HG03097 (cell line): ENCODE measurements at regions not wholly inside any gene's neighbourhood (a gene's known extent, or its start where the extent isn't known, plus 50 kb on each side); places are given as distances from the start of the nearest gene placed in this dataset.

ENCODE experiments used
- ATAC-seq: cut with Tn5 transposase; IDR thresholded peaks from one replicate; pipeline ENCODE4 v1.9.1; 2021; ENCODE audit not compliant: unreplicated experiment, low FRiP score

DNA sequence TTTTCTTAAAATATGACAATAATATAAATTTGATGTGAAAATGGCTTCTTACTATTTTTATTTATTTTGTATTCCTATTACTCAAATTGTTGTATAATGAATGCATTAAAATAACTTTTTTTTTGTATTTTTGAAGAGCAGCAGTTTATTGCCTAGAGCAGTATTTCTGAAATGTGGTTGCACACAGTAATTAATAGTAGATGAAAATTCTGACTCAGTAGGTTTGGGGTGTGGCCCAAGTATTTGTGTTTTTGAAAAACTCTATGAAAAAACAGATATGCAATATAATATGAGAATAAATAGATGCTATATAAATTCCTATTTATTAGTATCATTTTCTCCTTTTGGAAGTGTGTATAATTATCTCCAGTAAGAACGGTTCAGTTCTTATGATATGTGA is 2225.3 kb upstream of the C9orf72 start:
- ATAC-seq = no peak

- no peak for ATAC-seq
These were observed 2225.9 kb upstream of the C9orf72 start for GRCh38 chr9:29799227-29799626.

DNA sequence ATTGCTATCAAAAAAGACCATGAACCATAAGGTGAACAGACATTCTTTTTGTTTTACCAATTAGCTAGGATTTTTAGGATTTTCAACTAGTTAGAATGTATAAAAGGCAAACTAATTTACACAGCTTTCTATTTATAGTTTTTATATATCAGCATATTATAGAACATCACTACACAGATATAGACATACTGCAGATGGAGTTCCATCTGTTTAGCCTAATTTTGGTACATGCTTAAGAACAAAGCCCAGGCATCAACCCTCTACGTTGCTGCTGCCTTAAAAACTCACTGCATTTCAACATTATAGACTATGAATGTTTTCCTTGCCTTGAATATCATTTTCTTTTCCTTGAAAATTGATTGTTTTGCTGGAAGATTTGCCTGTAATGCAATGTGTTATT is 2227.5 kb upstream of the C9orf72 start:
- ATAC-seq = no peak

DNA sequence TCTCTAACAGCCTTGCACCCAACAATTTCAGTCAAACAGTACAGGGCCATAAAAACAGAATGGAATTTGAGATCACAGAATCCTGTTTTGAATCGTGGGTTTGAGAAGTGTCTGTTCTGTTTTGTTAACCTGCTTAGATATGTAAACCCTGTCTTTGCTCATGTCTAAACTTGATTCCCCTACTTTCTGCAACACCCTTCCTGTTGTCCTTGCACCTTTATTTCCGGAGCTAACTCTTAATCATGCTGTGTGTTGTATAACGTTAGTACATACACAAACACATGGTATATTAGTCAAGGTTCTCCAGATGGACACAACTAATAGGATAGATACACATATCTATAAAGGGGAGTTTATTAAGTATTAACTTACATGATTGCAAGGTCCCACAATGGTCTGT is 2229.2 kb upstream of the C9orf72 start:
- ATAC-seq = no peak

DNA sequence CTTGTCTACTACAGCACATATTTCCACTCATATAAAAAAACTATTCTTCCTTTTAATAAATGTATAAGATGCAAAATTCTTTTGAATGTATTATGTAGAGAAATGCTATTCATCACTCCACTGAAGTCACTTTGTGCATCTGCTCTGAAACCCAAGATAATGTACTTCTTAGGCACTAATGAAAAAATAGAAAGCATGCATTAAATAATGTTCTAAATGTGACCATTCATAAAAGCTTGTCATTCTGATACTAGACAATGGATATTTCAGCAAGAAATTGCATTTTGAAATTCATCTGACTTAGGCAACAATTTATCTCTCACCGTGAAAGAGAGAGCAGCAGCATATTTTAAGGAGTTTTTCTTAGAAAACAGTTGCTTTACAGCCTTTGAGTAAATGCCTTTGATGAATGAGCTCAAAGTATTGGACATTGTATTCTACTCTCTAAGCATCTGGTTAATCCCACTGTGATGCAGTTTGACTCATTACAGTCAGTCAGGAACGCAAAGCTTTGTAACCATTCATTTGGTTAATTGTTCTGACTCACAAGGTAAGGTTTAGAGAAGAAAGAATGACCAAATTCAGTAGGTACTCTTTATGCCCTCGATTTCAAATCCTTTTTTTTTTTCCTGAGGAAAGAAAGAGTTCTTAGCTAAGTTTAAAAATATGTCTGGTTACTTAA is 2233.8 kb upstream of the C9orf72 start:
- ATAC-seq = no peak

DNA sequence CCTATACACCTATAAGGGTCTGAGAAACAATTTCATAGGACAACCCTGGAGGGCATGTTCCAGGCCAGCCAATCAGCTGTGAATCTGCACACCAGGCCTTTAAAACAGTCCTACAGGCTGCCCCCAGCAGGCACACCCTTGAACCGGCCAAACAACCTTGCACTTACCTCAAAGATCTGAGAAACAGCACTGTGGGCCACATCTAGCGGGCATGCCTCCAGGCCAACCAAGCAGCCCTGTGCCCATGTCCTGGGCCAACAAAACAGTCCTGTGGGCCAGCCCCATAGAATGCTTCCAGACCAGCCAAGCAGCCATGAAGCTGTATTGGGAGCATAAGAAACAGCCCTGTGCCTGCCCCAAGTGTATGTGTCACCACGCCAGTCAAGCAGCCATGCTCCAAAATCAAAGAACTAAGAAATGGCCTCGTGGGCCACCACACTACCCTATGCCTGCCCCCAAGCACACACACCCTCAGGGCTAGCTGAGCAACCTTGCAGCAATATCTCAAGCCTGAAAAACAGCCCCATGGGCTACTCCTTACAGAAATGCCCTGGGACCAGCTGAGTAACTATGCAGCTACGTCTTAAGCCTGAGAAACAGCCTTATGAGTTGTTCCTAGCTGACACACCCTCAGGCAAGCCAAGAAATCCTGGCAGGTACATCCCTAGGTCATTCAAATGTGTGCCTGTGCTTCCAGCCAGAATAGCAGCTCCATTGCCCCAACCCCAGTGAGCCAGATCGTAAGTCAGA is 2243.8 kb upstream of the C9orf72 start:
- no peak for ATAC-seq

DNA sequence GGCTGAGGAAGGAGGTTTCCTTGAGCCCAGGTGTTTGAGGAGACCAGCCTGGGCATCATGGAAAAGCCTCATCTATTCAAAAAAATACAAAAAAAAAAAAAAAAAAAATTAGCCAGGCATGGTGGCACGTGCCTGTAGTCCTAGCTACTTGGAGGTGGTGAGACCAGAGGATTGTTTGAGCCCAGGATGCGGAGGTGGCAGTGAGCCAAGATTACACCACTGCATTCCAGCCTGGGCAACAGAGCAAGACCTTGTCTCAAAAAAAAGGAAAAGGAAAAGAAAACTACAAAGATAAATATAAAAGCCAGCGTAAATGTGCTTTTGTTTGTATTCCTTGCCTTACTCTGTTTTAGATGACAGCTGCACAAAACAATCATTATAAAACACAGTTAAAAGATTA is 2249.2 kb upstream of the C9orf72 start:
- ATAC-seq = no peak

GRCh38 chr9:29826421-29826820 is 2253.1 kb upstream of the C9orf72 start:
- no peak for ATAC-seq

DNA sequence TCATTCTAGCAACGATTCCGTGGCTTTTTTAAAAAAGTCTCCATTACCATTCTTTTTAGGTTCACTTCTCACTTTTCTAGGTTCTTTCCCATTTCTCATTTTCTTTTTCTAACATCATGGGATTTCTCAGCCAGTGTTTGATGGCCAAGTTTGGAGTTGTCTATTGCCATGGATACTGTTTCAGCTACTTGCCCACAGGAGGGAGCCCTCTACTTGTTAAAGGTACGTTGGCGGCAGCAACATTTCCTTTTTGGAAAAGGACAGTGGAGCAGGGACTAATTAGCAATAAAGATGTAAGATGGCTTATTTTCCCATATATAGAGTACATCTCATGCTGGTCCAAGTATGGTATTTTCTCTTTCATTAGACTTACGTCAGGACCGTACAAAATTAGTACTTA is 2257.5 kb upstream of the C9orf72 start:
- ATAC-seq = no peak

DNA sequence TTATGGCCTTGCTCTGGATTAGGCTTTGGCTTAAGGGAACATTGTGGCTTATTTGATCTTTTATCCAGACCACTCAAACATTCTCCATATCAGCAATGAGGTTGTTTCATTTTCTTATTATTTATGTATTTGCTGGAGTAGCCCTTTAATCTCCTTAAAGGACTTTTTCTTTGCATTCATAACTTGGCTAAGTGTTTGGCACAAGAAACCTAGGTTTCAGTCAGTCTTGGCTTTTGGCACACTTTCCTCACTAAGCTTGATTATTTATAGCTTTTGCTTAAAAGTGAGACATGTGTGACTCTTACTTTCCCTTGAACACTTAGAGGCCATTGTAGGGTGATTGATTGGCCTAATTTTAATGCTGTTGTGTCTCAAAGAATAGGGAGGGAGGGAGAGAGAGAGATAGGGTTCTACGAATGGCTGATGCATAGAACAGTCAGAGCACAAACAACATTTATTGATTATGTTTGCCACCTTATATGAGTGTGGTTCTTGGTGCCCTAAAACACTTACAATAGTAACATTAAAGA is 2265.3 kb upstream of the C9orf72 start:
- no peak for ATAC-seq

- no peak for ATAC-seq
These were observed 2271.0 kb upstream of the C9orf72 start for GRCh38 chr9:29844251-29844650.

DNA sequence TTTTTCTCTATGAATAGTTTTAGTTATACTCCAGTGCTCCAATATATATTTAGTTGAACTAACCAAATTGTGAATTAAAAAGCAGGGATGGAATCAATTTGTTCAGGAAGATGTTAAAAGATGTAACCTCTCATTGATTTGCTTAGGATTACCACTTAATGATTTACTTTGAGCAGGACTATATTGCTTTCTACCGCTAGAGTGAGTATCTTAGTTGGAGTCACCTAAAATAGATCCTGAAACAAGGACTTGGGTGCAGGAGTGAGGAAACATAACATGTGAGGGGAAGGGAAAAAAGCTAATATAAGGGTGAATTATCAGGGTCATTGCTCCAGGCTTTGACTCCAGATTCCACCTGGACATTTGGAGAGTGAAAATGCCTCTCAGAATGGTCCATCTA is 2277.4 kb upstream of the C9orf72 start:
- ATAC-seq = no peak

DNA sequence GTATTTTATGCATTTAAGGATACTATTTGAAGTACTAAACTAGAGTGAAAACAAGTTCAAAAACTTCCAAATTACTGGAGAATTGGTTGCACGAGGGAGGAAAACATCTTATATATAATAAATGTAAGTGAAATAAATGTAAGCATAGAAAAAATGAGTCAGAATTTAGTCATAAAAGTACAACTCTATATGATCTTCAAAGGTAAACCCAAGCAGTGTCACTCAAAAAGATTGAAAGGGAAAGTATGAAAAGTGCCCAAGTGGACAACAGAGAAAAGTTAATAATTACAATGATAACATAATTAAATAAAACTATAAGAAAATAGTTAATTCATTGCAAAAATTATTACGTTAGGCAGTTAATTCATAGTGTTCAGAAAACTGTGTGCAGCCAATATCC is 2288.5 kb upstream of the C9orf72 start:
- ATAC-seq = no peak

GRCh38 chr9:29865764-29866313 is 2292.6 kb upstream of the C9orf72 start:
- no peak for ATAC-seq

- no peak for ATAC-seq
These were observed 2293.3 kb upstream of the C9orf72 start for GRCh38 chr9:29866556-29866955.

GRCh38 chr9:29873579-29873978 is 2300.3 kb upstream of the C9orf72 start:
- ATAC-seq = no peak

GRCh38 chr9:29875547-29875946 is 2302.3 kb upstream of the C9orf72 start:
- ATAC-seq = no peak

DNA sequence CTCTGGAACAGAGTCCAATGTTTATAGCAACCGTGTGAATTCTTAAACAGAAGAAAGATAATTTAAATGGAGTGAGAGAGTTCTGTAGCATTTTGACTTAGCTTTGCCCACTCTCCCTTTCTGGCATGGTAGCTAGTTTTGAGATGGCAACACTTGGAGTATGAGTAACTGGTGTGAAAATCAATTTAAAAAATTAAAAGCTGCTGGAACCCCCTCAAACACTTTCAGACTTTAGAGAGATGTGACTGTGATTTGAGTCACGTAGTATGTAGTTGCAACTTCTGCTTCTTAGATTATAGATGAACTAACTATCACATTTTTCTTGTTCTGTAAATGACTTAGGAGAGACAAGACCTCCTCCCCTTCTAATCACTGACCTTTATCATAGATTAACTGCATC is 2309.5 kb upstream of the C9orf72 start:
- no peak for ATAC-seq

DNA sequence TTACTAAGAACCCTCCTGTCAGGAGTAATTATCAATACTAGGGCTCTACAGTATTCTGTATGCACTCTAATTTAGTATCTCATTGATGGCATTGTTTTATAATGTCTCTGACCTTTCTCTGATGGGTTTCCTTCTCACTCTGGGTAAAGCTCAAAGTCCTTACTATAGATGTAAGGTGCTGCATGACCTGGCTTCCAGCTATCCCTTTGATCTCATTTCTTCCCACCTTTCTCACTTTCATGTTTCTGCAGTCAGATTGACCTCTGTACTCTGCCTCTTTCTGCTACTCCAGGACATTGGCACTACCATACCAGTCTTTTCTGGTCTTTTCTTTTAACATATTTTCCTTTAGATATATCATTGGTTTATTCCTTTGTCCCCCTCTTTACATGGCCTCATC is 2332.8 kb upstream of the C9orf72 start:
- no peak for ATAC-seq

- ATAC-seq = no peak
These were observed 2354.8 kb upstream of the C9orf72 start for GRCh38 chr9:29928072-29928471.

GRCh38 chr9:29939559-29939958 is 2366.3 kb upstream of the C9orf72 start:
- ATAC-seq = no peak

- no peak for ATAC-seq
These were observed 2371.7 kb upstream of the C9orf72 start for GRCh38 chr9:29945012-29945411.
